Epidermal melanocyte (primary cell): ENCODE measurements at regions not wholly inside any gene's neighbourhood (a gene's known extent, or its start where the extent isn't known, plus 50 kb on each side); places are given as distances from the start of the nearest gene placed in this dataset.

Source experiments
- DNase-seq: peaks from one replicate; pipeline ENCODE4 v3.0.0; 2011; ENCODE audit warnings: low spot score; ENCODE audit not compliant: insufficient read length

- DNase-seq: no peak
Measured at GRCh38 chr16:51085271-51085670, 65.8 kb downstream of the SALL1 start.

GRCh38 chr16:51084074-51084928, 66.8 kb downstream of the SALL1 start:
- DNase-seq: no peak

- no peak for DNase-seq
Measured at GRCh38 chr16:51072591-51072990, 78.5 kb downstream of the SALL1 start.

GRCh38 chr16:51071326-51071725, 79.7 kb downstream of the SALL1 start:
- no peak for DNase-seq

GRCh38 chr16:51067352-51067751, 83.7 kb downstream of the SALL1 start:
- no peak for DNase-seq

- no peak for DNase-seq
Measured at GRCh38 chr16:51062039-51062438, 89.0 kb downstream of the SALL1 start.

- no peak for DNase-seq
Measured at GRCh38 chr16:51061328-51061727, 89.7 kb downstream of the SALL1 start.

GRCh38 chr16:51057969-51058337, 93.1 kb downstream of the SALL1 start:
- DNase-seq: no peak

GRCh38 chr16:51057102-51057793, 93.8 kb downstream of the SALL1 start:
- DNase-seq: no peak

- DNase-seq: no peak
Measured at GRCh38 chr16:51056331-51056730, 94.7 kb downstream of the SALL1 start.

GRCh38 chr16:51055434-51055833, 95.6 kb downstream of the SALL1 start:
- DNase-seq: no peak

GRCh38 chr16:51053775-51054174, 97.3 kb downstream of the SALL1 start:
- no peak for DNase-seq

- no peak for DNase-seq
Measured at GRCh38 chr16:51051671-51052070, 99.4 kb downstream of the SALL1 start.

- DNase-seq: no peak
Measured at GRCh38 chr16:51050377-51050706, 100.7 kb downstream of the SALL1 start.

GRCh38 chr16:51049678-51050376, 101.2 kb downstream of the SALL1 start:
- no peak for DNase-seq

- DNase-seq: no peak
Measured at GRCh38 chr16:51049276-51049675, 101.8 kb downstream of the SALL1 start.

GRCh38 chr16:51048544-51048943, 102.5 kb downstream of the SALL1 start:
- no peak for DNase-seq

GRCh38 chr16:51045794-51046193, 105.3 kb downstream of the SALL1 start:
- no peak for DNase-seq

GRCh38 chr16:51045186-51045585, 105.9 kb downstream of the SALL1 start:
- DNase-seq: no peak

GRCh38 chr16:51041546-51041945, 109.5 kb downstream of the SALL1 start:
- DNase-seq: no peak

GRCh38 chr16:51040637-51041036, 110.4 kb downstream of the SALL1 start:
- DNase-seq: no peak

GRCh38 chr16:51039638-51040331, 111.3 kb downstream of the SALL1 start:
- DNase-seq: no peak
